Heart right ventricle (tissue), 16 donors: ENCODE measurements at regions not wholly inside any gene's neighbourhood (a gene's known extent, or its start where the extent isn't known, plus 50 kb on each side); places are given as distances from the start of the nearest gene placed in this dataset.
A peak's percentile ranks its signal among the peaks of the same experiment; 100 is the strongest.

Experiments used
- ATAC-seq, 8 donors: fragments of 200-7000 bp; cut with Tn5 transposase; one replicate each; pipeline ENCODE4 v1.9.1; 2020; ENCODE audit warnings: mild to moderate bottlenecking in 8 of 8, moderate library complexity in 8 of 8, moderate number of reproducible peaks in 1 of 8
- DNase-seq, 2 donors: peaks; one replicate each; pipeline ENCODE4 v3.0.0-alpha.2; 2020
- H3K27ac ChIP-seq, 10 donors: fragments of 200-600 bp; sonication (generic) in 2 of 10; one replicate each; pipeline versions ENCODE4 v1.5.0 to v1.8.0; 2020 to 2022; ENCODE audit warnings: mild to moderate bottlenecking in 3 of 10
- H3K27me3 ChIP-seq, 7 donors: fragments of 200-600 bp; one replicate each; pipeline ENCODE4 v1.8.0; 2021 to 2022; ENCODE audit warnings: mild to moderate bottlenecking in 2 of 7
- H3K36me3 ChIP-seq, 9 donors: fragments of 200-600 bp; sonication (generic) in 1 of 9; one replicate each; pipeline versions ENCODE4 v1.5.0 to v1.8.0; 2020 to 2022; ENCODE audit warnings: mild to moderate bottlenecking in 2 of 9
- H3K4me1 ChIP-seq, 9 donors: fragments of 200-600 bp; sonication (generic) in 1 of 9; one replicate each; pipeline versions ENCODE4 v1.5.0 to v1.8.0; 2020 to 2022; ENCODE audit warnings: mild to moderate bottlenecking in 4 of 9
- H3K4me3 ChIP-seq, 10 donors: fragments of 200-600 bp; sonication (generic) in 2 of 10; one replicate each; pipeline versions ENCODE4 v1.5.0 to v1.8.0; 2020 to 2022; ENCODE audit warnings: mild to moderate bottlenecking in 7 of 10, moderate library complexity in 2 of 10
- H3K9me3 ChIP-seq, 11 donors: fragments of 200-600 bp in 10 of 11; sonication (generic) in 2 of 11; one replicate each; pipeline versions ENCODE4 v1.5.0 to v1.8.0; 2013 to 2022; ENCODE audit warnings: mild to moderate bottlenecking in 2 of 11, control low read depth in 1 of 11, moderate library complexity in 1 of 11
- CTCF ChIP-seq, 9 donors: fragments of 200-600 bp; sonication (generic) in 2 of 9; IDR thresholded peaks; one replicate each; pipeline versions ENCODE4 v1.5.0 to v1.8.0; 2021 to 2022; ENCODE audit warnings: antibody characterized with exemption in 9 of 9, mild to moderate bottlenecking in 5 of 9, moderate library complexity in 1 of 9
- WGBS, 2 donors: extraction: QIAGEN DNeasy Blood & Tissue Kit; methylation state at CpG; one replicate each; pipeline ENCODE4 v1.1.7; 2013; ENCODE audit warnings: inconsistent platforms in 1 of 2; 5-methylcytosine and 5-hydroxymethylcytosine counted together
- intact Hi-C, 10 donors: fragments of 100-400 bp; cut with DNase I; formaldehyde crosslinking; loops; one replicate each; pipeline versions ENCODE4 v1.11.1 to v1.14.2; 2022
- donor health status: Arrhythmogenic right ventricular cardiomyopathy.
- donor health status: ischemic (EF 13 %, LVEDD 7.1; RV severe dilation, severe dysfunction).
- donor health status: healthy with polysubstance abuse.
- donor health status: DM: no; HTN: yes; CAD: no.
- donor health status: DM: no; HTN: no; CAD: no.
- donor health status: ischemic (EF 25% LVEDD 6.9; RV normal size, moderate dysfunction).
- donor health status: ischemic (EF 25% LVEDD 5.7; RV mildly dilated, moderate dysfunction).
- donor health status: healthy.
- donor health status: DM: yes; HTN: yes; CAD: no.
- donor health status: Ischemic cardiomyopathy.
- donor health status: ischemic (EF 35%, LVEDD 5.7; RV mildly dilated, moderate dysfunction).
- donor health status: nonischemic (EF 11% LVEDD 7.7; RV severe dilation, severe dysfunction).
- donor health status: DM: yes; HTN: yes; CAD: no.
- donor health status: PGD.
- donor health status: ischemic (EF 29% LVEDD 5.4; RV normal size, mild dysfunction).
- donor health status: nonischemic (EF 23%, LVEDD 6.1; RV moderate dilation, normal function).

- H3K4me3 ChIP-seq = no peak overlapping the region
- WGBS, 2 donors = 56 to 80% methylated on average over 2 of the region's 2 CpGs
Observed at GRCh38 chr1:221336126-221336525, 405.8 kb downstream of the DUSP10 start.

GRCh38 chr1:221337106-221337505, 404.8 kb downstream of the DUSP10 start:
- Histone ChIP-seq H3K4me1 (peaks cover 0 to 36% (median 17%) of the 10 kb centered on the region in 9 donors), H3K9me3 (peaks cover 0 to 8% (median 5%) of the 10 kb centered on the region in 11 donors), H3K36me3 (no peaks in the 10 kb centered on the region), H3K27ac (no peak overlapping the region), H3K27me3 (no peaks in the 10 kb centered on the region), H3K4me3 (no peak overlapping the region)
- intact Hi-C loops = no loop called here
- no peak for DNase-seq
- WGBS, 2 donors = 59 to 66% methylated on average over 2 of the region's 2 CpGs
- no peak for TF ChIP-seq CTCF (IDR thresholded peaks at IDR 0.05)
- ATAC-seq = no peak

More at GRCh38 chr1:221336126-221336525, 405.8 kb downstream of the DUSP10 start:
- intact Hi-C loops = no loop called here
- TF ChIP-seq CTCF (IDR thresholded peaks at IDR 0.05) = no peak
- no peaks in the 10 kb centered on the region for H3K36me3 ChIP-seq
- no peak for DNase-seq
- H3K9me3 ChIP-seq = peaks cover 0 to 18% (median 14%) of the 10 kb centered on the region in 11 donors
- no peaks in the 10 kb centered on the region for H3K27me3 ChIP-seq
- H3K4me1 ChIP-seq = peaks cover 0 to 36% (median 17%) of the 10 kb centered on the region in 9 donors
- peak overlapping the region in 7 of 10 donors; percentile 5 to 56 (median 31) for H3K27ac ChIP-seq
- peak in 2 of 8 donors; percentile 9 to 35 for ATAC-seq

- Histone ChIP-seq H3K9me3 (no peaks in the 10 kb centered on the region), H3K27ac (no peak overlapping the region), H3K27me3 (peaks cover 0 to 6% (median 0%) of the 10 kb centered on the region in 7 donors), H3K4me1 (no peaks in the 10 kb centered on the region), H3K36me3 (no peaks in the 10 kb centered on the region), H3K4me3 (no peak overlapping the region)
- no peak for DNase-seq
- no peak for ATAC-seq
- intact Hi-C loops = no loop called here
- TF ChIP-seq CTCF (IDR thresholded peaks at IDR 0.05) = no peak
Observed at GRCh38 chr1:221343136-221343535, 398.8 kb downstream of the DUSP10 start.

- ATAC-seq (no peak), DNase-seq (no peak)
- peaks cover 0 to 6% (median 0%) of the 10 kb centered on the region in 7 donors for H3K27me3 ChIP-seq
- intact Hi-C loops = no loop called here
- H3K36me3 ChIP-seq = no peaks in the 10 kb centered on the region
- no peaks in the 10 kb centered on the region for H3K9me3 ChIP-seq
- TF ChIP-seq CTCF (IDR thresholded peaks at IDR 0.05) = no peak
- no peaks in the 10 kb centered on the region for H3K4me1 ChIP-seq
- no peak overlapping the region for H3K4me3 ChIP-seq
- H3K27ac ChIP-seq = no peak overlapping the region
- WGBS, 2 donors = 81 to 84% methylated on average over 3 of the region's 3 CpGs
Observed at GRCh38 chr1:221343607-221344006, 398.3 kb downstream of the DUSP10 start.
